HL-60/S4 (cell line): ENCODE measurements at regions not wholly inside any gene's neighbourhood (a gene's known extent, or its start where the extent isn't known, plus 50 kb on each side); places are given as distances from the start of the nearest gene placed in this dataset.

Source experiments
- in situ Hi-C: fragments of 300-500 bp; cut with MboI; formaldehyde crosslinking; loops from 2 replicates; pipeline ENCODE4 v1.14.3; 2022; ENCODE audit warnings: low sequenced_read_pairs

- in situ Hi-C loops = no loop called here
Observed at GRCh38 chr21:28758042-28758882, 234.4 kb downstream of the LTN1 start.

- in situ Hi-C loops = no loop called here
Observed at GRCh38 chr21:28754862-28755261, 237.8 kb downstream of the LTN1 start.

DNA sequence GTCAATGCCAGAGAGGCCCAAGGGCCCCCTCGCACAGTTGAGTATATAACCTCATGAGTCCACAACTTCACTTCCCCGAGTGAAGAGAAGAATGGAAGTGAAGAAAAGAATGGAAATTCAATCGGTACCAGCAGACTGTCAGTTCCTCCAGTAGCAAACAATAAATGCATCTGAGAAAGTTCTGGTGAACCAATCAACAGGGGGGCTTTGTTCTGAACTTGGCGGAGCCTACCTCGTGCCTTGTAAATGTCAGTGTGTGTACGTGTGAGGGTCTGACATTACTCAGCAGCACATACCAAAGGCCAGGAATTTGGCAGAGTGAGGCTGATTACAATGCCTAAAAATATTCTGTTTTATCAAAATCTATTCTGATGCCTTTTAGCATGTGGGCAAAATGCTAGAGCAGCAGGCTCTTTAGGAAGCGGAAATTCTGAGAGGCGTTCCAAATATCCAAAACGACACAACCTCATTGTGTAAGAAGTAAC, 238.5 kb downstream of the LTN1 start:
- in situ Hi-C loops = no loop called here

- in situ Hi-C loops = no loop called here
Observed at GRCh38 chr21:28752131-28752530, 240.5 kb downstream of the LTN1 start.

GRCh38 chr21:28751176-28751575, 241.5 kb downstream of the LTN1 start:
- in situ Hi-C loops = no loop called here

- in situ Hi-C loops = no loop called here
Observed at GRCh38 chr21:28750565-28750964, 242.1 kb downstream of the LTN1 start.

- in situ Hi-C loops = loop anchor here (25.0 kb wide), 1 partner anchor 1912 kb away; the partner anchor contains the start of gene ADAMTS1
Observed at GRCh38 chr21:28749536-28749935, 243.1 kb downstream of the LTN1 start.

DNA sequence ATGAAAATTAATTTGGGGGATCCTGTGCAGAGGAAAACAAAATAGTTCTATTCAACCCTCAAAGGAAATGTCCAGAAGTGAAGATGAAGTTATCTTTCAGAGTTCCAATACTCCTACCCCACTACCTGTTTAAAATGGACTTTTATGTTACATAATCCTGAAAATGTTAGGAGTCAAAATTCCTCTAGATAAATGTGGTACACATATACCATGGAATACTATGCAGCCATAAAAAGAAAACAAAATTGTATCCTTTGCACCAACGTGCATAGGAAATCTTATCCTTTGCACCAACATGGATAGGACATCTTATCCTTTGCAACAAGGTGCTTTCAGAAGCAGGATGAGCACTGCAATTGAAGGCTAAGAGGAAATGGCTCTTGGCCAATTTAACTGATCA, 245.2 kb downstream of the LTN1 start:
- in situ Hi-C loops = loop anchor here (25.0 kb wide), 1 partner anchor 1910 kb away; the partner anchor contains the start of gene ADAMTS1

DNA sequence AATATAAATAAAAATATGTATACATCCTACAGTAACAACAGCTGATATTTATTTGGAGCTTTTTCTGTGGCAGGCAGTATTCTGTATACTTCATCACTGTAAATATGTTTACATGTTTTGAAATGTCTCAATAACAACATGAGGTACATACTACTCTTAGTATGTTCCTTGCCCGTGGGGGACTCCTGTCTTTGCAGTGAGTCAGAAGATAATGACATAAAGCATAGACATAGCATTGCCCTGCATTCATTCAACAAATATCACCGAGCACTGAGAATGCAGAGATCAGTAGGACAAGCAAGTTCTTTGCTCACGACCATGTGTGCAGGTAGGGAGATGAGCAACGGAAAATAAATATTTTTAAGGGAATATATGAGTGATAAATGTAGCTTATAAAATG, 246.5 kb downstream of the LTN1 start:
- in situ Hi-C loops = loop anchor here (25.0 kb wide), 1 partner anchor 1909 kb away; the partner anchor contains the start of gene ADAMTS1

DNA sequence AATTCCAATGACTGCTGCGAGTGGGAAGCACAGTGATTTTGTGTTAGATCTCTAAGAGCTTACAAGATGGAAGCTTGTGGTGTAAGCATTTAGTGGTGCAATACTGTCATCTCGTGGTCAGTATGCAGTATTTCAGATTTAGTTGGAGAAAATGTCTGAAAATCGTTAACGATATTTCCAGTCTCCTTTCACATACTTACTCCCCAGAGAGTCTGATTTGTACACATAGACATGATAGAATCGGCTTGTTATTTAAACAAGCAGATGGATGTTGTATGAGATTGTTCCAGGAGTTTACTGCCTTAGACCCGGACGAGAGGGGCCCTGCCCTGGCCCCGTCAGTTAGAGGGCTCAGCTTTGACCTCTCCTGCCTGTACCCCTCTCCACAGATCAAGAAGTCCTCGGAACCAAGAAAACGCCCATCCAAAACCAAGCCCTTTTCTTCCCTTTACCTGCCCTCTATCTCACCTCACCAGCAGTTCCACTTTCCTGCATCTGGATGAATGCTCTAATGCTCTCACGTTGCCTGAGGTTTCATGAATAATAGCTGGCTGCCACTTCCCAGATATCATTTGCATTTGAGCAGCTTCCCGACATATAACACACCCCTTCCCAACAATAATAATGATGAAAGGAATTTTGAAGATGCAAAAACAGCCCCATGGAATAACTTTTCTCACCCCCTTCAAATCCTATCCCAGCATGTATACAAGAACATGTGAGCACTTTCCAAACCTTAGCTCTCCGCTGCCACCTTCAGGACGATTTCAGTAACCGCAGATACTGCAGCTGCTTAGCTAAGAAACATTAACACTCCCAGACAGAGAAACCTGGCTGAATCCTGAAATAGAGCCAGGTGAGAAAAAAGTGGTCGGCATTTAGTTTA, 247.3 kb downstream of the LTN1 start:
- in situ Hi-C loops = loop anchor here (25.0 kb wide), 1 partner anchor 1908 kb away; the partner anchor contains the start of gene ADAMTS1

DNA sequence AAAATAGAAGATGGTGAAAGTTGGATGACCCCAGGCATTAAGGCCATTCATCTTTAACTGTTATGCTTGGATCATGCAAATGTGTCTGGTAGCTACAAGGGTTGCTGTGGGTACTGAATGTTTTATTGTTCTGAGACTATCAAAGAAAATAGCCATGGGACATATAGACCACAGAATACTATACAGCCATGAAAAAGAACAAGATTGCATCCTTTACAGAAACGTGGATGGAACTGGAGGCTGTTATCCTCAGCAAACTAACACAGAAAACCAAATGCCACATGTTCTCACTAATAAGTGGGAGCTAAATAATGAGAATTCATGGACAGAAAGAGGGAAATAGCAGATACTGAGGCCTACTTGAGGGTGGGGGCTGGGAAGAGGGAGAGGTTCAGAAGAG, 249.0 kb downstream of the LTN1 start:
- in situ Hi-C loops = loop anchor here (25.0 kb wide), 1 partner anchor 1906 kb away; the partner anchor contains the start of gene ADAMTS1

- in situ Hi-C loops = loop anchor here (25.0 kb wide), 1 partner anchor 1905 kb away; the partner anchor contains the start of gene ADAMTS1
Observed at GRCh38 chr21:28742527-28742926, 250.2 kb downstream of the LTN1 start.

DNA sequence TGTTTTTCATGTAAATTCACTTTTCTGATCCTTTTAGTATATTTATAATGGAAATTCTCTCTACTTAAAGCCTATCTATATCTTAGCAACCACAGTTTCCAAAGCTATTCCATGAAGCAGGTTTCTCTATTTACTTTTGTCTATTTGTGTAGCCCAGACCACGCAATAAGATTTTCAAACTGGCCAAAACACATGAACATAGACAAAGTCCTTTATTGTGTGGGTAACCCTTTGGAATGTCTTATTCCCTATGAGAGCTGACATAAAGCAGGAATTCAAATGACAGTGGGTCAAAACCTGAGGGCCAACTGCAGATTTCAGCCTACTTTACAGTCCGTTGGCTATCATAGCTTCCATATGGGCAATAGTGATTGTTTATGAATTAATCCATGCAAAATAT, 252.6 kb downstream of the LTN1 start:
- in situ Hi-C loops = loop anchor here (25.0 kb wide), 1 partner anchor 1903 kb away; the partner anchor contains the start of gene ADAMTS1

GRCh38 chr21:28738882-28739281, 253.8 kb downstream of the LTN1 start:
- in situ Hi-C loops = loop anchor here (25.0 kb wide), 1 partner anchor 1902 kb away; the partner anchor contains the start of gene ADAMTS1

- in situ Hi-C loops = loop anchor here (25.0 kb wide), 1 partner anchor 1901 kb away; the partner anchor contains the start of gene ADAMTS1
Observed at GRCh38 chr21:28738420-28738704, 254.3 kb downstream of the LTN1 start.

GRCh38 chr21:28737674-28738419, 254.8 kb downstream of the LTN1 start:
- in situ Hi-C loops = loop anchor here (25.0 kb wide), 1 partner anchor 1901 kb away; the partner anchor contains the start of gene ADAMTS1

DNA sequence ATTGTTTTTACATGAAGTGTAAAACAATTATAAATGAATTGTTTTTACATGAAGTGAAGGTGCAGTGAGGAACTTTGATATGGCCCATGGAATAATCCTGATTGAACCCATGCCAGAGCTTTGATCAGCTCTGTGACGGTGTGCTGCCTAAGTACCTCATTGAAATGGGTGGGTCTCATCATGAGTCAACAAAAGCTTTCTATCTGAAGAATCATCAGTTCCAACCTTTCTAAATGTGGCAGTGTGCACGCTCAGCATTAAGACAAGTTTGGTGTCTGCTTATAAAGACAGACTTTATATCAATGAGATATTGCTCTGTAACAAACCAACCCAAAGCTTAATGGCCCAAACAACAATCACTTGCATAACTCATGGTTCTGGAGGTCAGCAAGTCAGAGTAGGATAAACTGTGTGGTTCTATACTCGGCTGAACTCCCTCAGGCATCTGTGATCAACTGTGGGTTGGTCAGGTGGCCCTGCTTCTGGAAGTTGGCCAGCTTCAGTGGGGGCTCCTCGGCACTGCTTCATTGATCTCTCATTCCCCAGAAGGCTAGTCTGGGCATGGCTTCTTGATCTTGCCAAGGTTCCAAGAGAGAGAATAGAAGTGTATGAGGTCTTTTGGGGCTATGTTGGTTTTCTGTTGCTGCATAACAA, 258.0 kb downstream of the LTN1 start:
- in situ Hi-C loops = loop anchor here (25.0 kb wide), 1 partner anchor 1897 kb away; the partner anchor contains the start of gene ADAMTS1

GRCh38 chr21:28731700-28732321, 260.9 kb downstream of the LTN1 start:
- in situ Hi-C loops = loop anchor here (25.0 kb wide), 1 partner anchor 1895 kb away; the partner anchor contains the start of gene ADAMTS1

DNA sequence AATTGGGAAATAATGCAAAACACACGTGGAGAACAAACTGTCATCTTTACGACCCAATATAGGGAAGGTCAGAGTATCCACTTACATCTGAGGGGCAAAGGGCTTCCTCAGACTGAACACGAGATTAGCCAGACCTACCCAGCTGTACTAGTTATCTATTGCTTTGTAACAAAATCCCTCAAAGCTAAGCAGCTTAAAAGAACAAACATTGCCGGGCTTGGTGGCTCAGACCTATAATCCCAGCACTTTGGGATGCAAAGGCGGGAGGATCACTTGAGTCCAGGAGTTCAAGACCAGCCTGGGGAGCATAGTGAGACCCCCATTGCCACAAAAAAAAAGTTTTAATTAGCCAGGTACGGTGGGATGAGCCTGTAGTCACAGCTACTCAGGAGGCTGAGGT, 262.8 kb downstream of the LTN1 start:
- in situ Hi-C loops = loop anchor here (25.0 kb wide), 1 partner anchor 1893 kb away; the partner anchor contains the start of gene ADAMTS1
